ENCODE measurements at regions not wholly inside any gene's neighbourhood (a gene's known extent, or its start where the extent isn't known, plus 50 kb on each side); places are given as distances from the start of the nearest gene placed in this dataset.

DNA sequence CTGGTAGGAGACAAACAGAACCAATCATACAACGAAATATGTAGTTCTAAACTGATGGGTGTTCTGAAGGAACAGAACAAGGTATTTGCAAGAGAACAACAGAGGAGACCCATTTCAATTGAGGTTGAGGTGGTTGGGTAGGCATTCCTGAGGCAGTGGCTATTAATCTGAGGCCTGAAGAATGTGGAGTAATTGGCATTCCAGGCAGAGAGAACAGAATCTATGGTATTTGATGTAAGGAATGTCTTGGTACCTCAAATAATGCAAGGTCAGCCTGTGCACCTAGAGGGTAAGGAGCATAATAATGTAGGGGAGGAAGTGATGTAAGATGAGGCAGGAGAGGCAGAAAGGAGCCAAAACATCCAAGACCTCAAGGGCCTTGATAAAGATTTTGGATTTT lies 109.5 kb upstream of the TEX13C start:
- BruUV-seq (replicated peaks): no TSS peak
- H3K9ac ChIP-seq (ENCODE audit: insufficient read depth, low read depth, low read length): no peak overlapping the region
- H3K27ac ChIP-seq (ENCODE audit: extremely low read length, insufficient read depth, low read length): no peak overlapping the region
- no peak overlapping the region for H3K4me2 ChIP-seq (ENCODE audit: low read depth, low read length)
- H2AFZ ChIP-seq (ENCODE audit: low read length): no peak overlapping the region
- H4K20me1 ChIP-seq (ENCODE audit: insufficient read depth, low read length): no peaks in the 10 kb centered on the region
- POLR2A ChIA-PET: no interaction called here
- no peaks in the 10 kb centered on the region for H3K36me3 ChIP-seq (replicated peaks in 1 of 2; ENCODE audit: control insufficient read depth in 1 of 2, insufficient read depth in 2 of 2, low read length in 2 of 2)
- FAIRE-seq (no peak), ATAC-seq (no peak), DNase-seq (ENCODE audit: low spot score) (no peak)
- no peak overlapping the region for H3K4me3 ChIP-seq (replicated peaks in 1 of 3; ENCODE audit: insufficient read depth in 1 of 3, low read depth in 2 of 3, low read length in 3 of 3)
- no peaks in the 10 kb centered on the region for H3K9me3 ChIP-seq (ENCODE audit: low read length)
- CTCF ChIA-PET (ENCODE audit: low intra/inter-chr PET ratio, low total read pairs): no interaction called here
- intact Hi-C loops (cut with micrococcal nuclease; ENCODE audit: unreplicated experiment): no loop called here
- H3K4me1 ChIP-seq (ENCODE audit: insufficient read depth, low read length): no peaks in the 10 kb centered on the region
- no peaks in the 10 kb centered on the region for H3K79me2 ChIP-seq (ENCODE audit: insufficient read depth, low read length)
- in situ Hi-C loops (cut with HindIII; ENCODE audit: extremely low pct_ligation_motif_present, low pct_unique_long_range_greater_than_20kb): no loop called here
- H3K27me3 ChIP-seq (ENCODE audit: control insufficient read depth in 1 of 2, insufficient read depth in 2 of 2, low read length in 2 of 2): no peaks in the 10 kb centered on the region; a peak in 1 of 5 replicates
- 0% methylated on average over 1 of the region's 1 CpG for WGBS (ENCODE audit: low lambda C conversion rate)
- TF ChIP-seq, protein P1, sequence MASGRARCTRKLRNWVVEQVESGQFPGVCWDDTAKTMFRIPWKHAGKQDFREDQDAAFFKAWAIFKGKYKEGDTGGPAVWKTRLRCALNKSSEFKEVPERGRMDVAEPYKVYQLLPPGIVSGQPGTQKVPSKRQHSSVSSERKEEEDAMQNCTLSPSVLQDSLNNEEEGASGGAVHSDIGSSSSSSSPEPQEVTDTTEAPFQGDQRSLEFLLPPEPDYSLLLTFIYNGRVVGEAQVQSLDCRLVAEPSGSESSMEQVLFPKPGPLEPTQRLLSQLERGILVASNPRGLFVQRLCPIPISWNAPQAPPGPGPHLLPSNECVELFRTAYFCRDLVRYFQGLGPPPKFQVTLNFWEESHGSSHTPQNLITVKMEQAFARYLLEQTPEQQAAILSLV (CRISPR knock-in tag; IDR thresholded peaks at IDR 0.05; ENCODE audit: borderline replicate concordance): no peak
- TF ChIP-seq REPIN1 (CRISPR knock-in tag; IDR thresholded peaks at IDR 0.05; ENCODE audit: borderline replicate concordance, low read depth) (no peak), RBAK (CRISPR knock-in tag; IDR thresholded peaks at IDR 0.05) (no peak), ONECUT2 (CRISPR knock-in tag; IDR thresholded peaks at IDR 0.05) (no peak), GTF3A (CRISPR knock-in tag; conservative IDR thresholded peaks at IDR 0.05) (no peak), MAFK (conservative IDR thresholded peaks at IDR 0.05 in 1 of 2, IDR thresholded peaks at IDR 0.05 in 1 of 2; ENCODE audit: low read length in 2 of 2) (no peak), CHD2 (IDR thresholded peaks at IDR 0.05; ENCODE audit: low read depth, low read length) (no peak)
- TF ChIP-seq, protein P2, sequence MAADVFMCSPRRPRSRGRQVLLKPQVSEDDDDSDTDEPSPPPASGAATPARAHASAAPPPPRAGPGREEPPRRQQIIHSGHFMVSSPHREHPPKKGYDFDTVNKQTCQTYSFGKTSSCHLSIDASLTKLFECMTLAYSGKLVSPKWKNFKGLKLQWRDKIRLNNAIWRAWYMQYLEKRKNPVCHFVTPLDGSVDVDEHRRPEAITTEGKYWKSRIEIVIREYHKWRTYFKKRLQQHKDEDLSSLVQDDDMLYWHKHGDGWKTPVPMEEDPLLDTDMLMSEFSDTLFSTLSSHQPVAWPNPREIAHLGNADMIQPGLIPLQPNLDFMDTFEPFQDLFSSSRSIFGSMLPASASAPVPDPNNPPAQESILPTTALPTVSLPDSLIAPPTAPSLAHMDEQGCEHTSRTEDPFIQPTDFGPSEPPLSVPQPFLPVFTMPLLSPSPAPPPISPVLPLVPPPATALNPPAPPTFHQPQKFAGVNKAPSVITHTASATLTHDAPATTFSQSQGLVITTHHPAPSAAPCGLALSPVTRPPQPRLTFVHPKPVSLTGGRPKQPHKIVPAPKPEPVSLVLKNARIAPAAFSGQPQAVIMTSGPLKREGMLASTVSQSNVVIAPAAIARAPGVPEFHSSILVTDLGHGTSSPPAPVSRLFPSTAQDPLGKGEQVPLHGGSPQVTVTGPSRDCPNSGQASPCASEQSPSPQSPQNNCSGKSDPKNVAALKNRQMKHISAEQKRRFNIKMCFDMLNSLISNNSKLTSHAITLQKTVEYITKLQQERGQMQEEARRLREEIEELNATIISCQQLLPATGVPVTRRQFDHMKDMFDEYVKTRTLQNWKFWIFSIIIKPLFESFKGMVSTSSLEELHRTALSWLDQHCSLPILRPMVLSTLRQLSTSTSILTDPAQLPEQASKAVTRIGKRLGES (CRISPR knock-in tag; IDR thresholded peaks at IDR 0.05; ENCODE audit: borderline replicate concordance): no peak
- TF ChIP-seq, protein P3, sequence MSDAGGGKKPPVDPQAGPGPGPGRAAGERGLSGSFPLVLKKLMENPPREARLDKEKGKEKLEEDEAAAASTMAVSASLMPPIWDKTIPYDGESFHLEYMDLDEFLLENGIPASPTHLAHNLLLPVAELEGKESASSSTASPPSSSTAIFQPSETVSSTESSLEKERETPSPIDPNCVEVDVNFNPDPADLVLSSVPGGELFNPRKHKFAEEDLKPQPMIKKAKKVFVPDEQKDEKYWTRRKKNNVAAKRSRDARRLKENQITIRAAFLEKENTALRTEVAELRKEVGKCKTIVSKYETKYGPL (CRISPR knock-in tag; IDR thresholded peaks at IDR 0.05): no peak
- TF ChIP-seq, protein P4, sequence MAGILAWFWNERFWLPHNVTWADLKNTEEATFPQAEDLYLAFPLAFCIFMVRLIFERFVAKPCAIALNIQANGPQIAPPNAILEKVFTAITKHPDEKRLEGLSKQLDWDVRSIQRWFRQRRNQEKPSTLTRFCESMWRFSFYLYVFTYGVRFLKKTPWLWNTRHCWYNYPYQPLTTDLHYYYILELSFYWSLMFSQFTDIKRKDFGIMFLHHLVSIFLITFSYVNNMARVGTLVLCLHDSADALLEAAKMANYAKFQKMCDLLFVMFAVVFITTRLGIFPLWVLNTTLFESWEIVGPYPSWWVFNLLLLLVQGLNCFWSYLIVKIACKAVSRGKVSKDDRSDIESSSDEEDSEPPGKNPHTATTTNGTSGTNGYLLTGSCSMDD (CRISPR knock-in tag; IDR thresholded peaks at IDR 0.05): no peak
- TF ChIP-seq, protein P5, sequence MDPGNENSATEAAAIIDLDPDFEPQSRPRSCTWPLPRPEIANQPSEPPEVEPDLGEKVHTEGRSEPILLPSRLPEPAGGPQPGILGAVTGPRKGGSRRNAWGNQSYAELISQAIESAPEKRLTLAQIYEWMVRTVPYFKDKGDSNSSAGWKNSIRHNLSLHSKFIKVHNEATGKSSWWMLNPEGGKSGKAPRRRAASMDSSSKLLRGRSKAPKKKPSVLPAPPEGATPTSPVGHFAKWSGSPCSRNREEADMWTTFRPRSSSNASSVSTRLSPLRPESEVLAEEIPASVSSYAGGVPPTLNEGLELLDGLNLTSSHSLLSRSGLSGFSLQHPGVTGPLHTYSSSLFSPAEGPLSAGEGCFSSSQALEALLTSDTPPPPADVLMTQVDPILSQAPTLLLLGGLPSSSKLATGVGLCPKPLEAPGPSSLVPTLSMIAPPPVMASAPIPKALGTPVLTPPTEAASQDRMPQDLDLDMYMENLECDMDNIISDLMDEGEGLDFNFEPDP (CRISPR knock-in tag; conservative IDR thresholded peaks at IDR 0.05): no peak
- TF ChIP-seq, protein P6, sequence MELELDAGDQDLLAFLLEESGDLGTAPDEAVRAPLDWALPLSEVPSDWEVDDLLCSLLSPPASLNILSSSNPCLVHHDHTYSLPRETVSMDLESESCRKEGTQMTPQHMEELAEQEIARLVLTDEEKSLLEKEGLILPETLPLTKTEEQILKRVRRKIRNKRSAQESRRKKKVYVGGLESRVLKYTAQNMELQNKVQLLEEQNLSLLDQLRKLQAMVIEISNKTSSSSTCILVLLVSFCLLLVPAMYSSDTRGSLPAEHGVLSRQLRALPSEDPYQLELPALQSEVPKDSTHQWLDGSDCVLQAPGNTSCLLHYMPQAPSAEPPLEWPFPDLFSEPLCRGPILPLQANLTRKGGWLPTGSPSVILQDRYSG (CRISPR knock-in tag; IDR thresholded peaks at IDR 0.05): no peak
- TF ChIP-seq, protein P7, sequence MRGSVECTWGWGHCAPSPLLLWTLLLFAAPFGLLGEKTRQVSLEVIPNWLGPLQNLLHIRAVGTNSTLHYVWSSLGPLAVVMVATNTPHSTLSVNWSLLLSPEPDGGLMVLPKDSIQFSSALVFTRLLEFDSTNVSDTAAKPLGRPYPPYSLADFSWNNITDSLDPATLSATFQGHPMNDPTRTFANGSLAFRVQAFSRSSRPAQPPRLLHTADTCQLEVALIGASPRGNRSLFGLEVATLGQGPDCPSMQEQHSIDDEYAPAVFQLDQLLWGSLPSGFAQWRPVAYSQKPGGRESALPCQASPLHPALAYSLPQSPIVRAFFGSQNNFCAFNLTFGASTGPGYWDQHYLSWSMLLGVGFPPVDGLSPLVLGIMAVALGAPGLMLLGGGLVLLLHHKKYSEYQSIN (CRISPR knock-in tag; IDR thresholded peaks at IDR 0.05; ENCODE audit: borderline replicate concordance): no peak
